HepG2 (cell line): ENCODE measurements at regions not wholly inside any gene's neighbourhood (a gene's known extent, or its start where the extent isn't known, plus 50 kb on each side); places are given as distances from the start of the nearest gene placed in this dataset.

Experiments used
- ATAC-seq: fragments of 200-7000 bp; cut with Tn5 transposase; 3 replicates; pipeline ENCODE4 v1.9.1; 2020; ENCODE audit warnings: mild to moderate bottlenecking, moderate library complexity
- BruUV-seq: library from RNA; stranded (reverse); fragments of 400-500 nt; replicated peaks from 2 replicates; lab custom pipeline; 2021; lab: Mats Ljungman, UMichigan
- CTCF ChIA-PET: fragments of 300-600 bp; formaldehyde crosslinking; extraction: SDS; loops from one replicate; lab custom pipeline; 2021; ENCODE audit warnings: low total read pairs, inconsistent platforms, low intra/inter-chr PET ratio; lab: Yijun Ruan, JAX
- POLR2A ChIA-PET: fragments of 350-600 bp; sonication (Branson Sonifier 250); formaldehyde crosslinking; loops from one replicate; lab custom pipeline; 2020; ENCODE audit warnings: antibody characterized with exemption, inconsistent platforms; lab: Yijun Ruan, JAX
- DNase-seq: peaks from one replicate; pipeline ENCODE4 v3.0.0-alpha.2; 2015; ENCODE audit warnings: low spot score
- FAIRE-seq: peaks from 3 replicates; lab custom pipeline; 2011; peaks lifted over from hg19 to GRCh38; lab: Jason Lieb, UNC
- H2AFZ ChIP-seq: one replicate; pipeline ENCODE4 v1.6.1; 2011; ENCODE audit warnings: low read length, inconsistent platforms
- H3K27ac ChIP-seq: fragments of 300-600 bp; 3 replicates; pipeline ENCODE4 v1.8.0; 2011; ENCODE audit warnings: mixed run types, mild to moderate bottlenecking, mixed read lengths, low read length, inconsistent platforms; ENCODE audit not compliant: insufficient read depth; ENCODE audit errors: extremely low read length
- H3K27me3 ChIP-seq, 2 experiments: fragments of 200-600 bp in 1 of 2; 2 replicates in 1 of 2; 3 replicates in 1 of 2; pipeline versions ENCODE4 v1.6.0 to v1.8.0; 2011; ENCODE audit warnings: low read length in 2 of 2, mild to moderate bottlenecking in 2 of 2, moderate library complexity in 2 of 2, inconsistent platforms in 1 of 2; ENCODE audit not compliant: insufficient read depth in 2 of 2, control insufficient read depth in 1 of 2
- H3K36me3 ChIP-seq, 2 experiments: fragments of 200-600 bp in 1 of 2; replicated peaks in 1 of 2; 2 replicates in 1 of 2; 3 replicates in 1 of 2; pipeline versions ENCODE4 v1.5.1 to v1.8.0; 2011; ENCODE audit warnings: low read length in 2 of 2, inconsistent platforms in 1 of 2; ENCODE audit not compliant: insufficient read depth in 2 of 2, control insufficient read depth in 1 of 2
- H3K4me1 ChIP-seq: 2 replicates; pipeline ENCODE4 v1.5.1; 2012; ENCODE audit warnings: low read length, inconsistent platforms; ENCODE audit not compliant: insufficient read depth
- H3K4me2 ChIP-seq: 2 replicates; pipeline ENCODE4 v1.6.0; 2011; ENCODE audit warnings: low read depth, low read length, inconsistent platforms
- H3K4me3 ChIP-seq, 3 experiments: fragments of 200-600 bp in 1 of 3; sonication (generic), shearing (Covaris generic) in 1 of 3; replicated peaks in 1 of 3; 2 replicates each; pipeline ENCODE4 v1.5.1; 2011 to 2016; ENCODE audit warnings: low read length in 3 of 3, inconsistent platforms in 2 of 3, low read depth in 2 of 3, mild to moderate bottlenecking in 2 of 3, control low read depth in 1 of 3, mixed read lengths in 1 of 3; ENCODE audit not compliant: insufficient read depth in 1 of 3
- H3K79me2 ChIP-seq: one replicate; pipeline ENCODE4 v1.6.1; 2011; ENCODE audit warnings: low read length, inconsistent platforms; ENCODE audit not compliant: insufficient read depth
- H3K9ac ChIP-seq: 2 replicates; pipeline ENCODE4 v1.6.0; 2011; ENCODE audit warnings: mild to moderate bottlenecking, low read depth, low read length, inconsistent platforms; ENCODE audit not compliant: insufficient read depth
- H3K9me3 ChIP-seq: 2 replicates; pipeline ENCODE4 v1.5.1; 2012; ENCODE audit warnings: mild to moderate bottlenecking, low read length
- H4K20me1 ChIP-seq: 2 replicates; pipeline ENCODE4 v1.6.0; 2011; ENCODE audit warnings: inconsistent platforms, mild to moderate bottlenecking, low read length, moderate library complexity; ENCODE audit not compliant: insufficient read depth
- BRCA1 ChIP-seq: sonication (generic); formaldehyde crosslinking; IDR thresholded peaks from 2 replicates; pipeline ENCODE4 v1.4.0; 2020; ENCODE audit warnings: missing genetic modification reagents
- FOXC1 ChIP-seq: sonication (generic); formaldehyde crosslinking; IDR thresholded peaks from 2 replicates; pipeline ENCODE4 v1.8.0; 2022; ENCODE audit warnings: mild to moderate bottlenecking, missing genetic modification reagents, borderline replicate concordance
- SIN3B ChIP-seq: fragments of 150-350 bp; IDR thresholded peaks from 2 replicates; pipeline ENCODE4 v1.6.1; 2014; ENCODE audit warnings: low read length
- SYNCRIP ChIP-seq: fragments of 200-400 bp; formaldehyde crosslinking; IDR thresholded peaks from 2 replicates; pipeline ENCODE4 v1.6.1; 2018; ENCODE audit warnings: mild to moderate bottlenecking, low read depth, low read length; ENCODE audit not compliant: insufficient read depth
- TCF7L2 ChIP-seq: IDR thresholded peaks from 2 replicates; pipeline ENCODE4 v1.6.1; 2011; ENCODE audit warnings: mild to moderate bottlenecking, low read depth, low read length, moderate library complexity
- ZNF10 ChIP-seq: sonication (generic); formaldehyde crosslinking; IDR thresholded peaks from 2 replicates; pipeline ENCODE4 v1.4.0; 2020; ENCODE audit warnings: mild to moderate bottlenecking, low read depth, missing genetic modification reagents, borderline replicate concordance
- ZNF30 ChIP-seq: sonication (generic); formaldehyde crosslinking; IDR thresholded peaks from 2 replicates; pipeline ENCODE4 v1.5.0; 2020; ENCODE audit warnings: mild to moderate bottlenecking, missing genetic modification reagents
- ZNF589 ChIP-seq: sonication (generic); formaldehyde crosslinking; conservative IDR thresholded peaks from 2 replicates; pipeline ENCODE4 v1.8.0; 2022; ENCODE audit warnings: mild to moderate bottlenecking, moderate library complexity, missing genetic modification reagents
- WGBS: methylation state at CpG from one replicate; pipeline ENCODE4 v1.1.6; 2017; ENCODE audit warnings: low lambda C conversion rate; 5-methylcytosine and 5-hydroxymethylcytosine counted together
- in situ Hi-C: cut with HindIII; loops from 2 replicates; pipeline ENCODE4 v1.10.0; 2017; ENCODE audit warnings: low pct_unique_long_range_greater_than_20kb; ENCODE audit not compliant: extremely low pct_ligation_motif_present
- intact Hi-C: fragments of 100-400 bp; cut with micrococcal nuclease; formaldehyde crosslinking; loops from one replicate; pipeline ENCODE4 v1.10.0; 2022; ENCODE audit not compliant: unreplicated experiment
- TF ChIP-seq, protein P1 (sequence below): sonication (generic); formaldehyde crosslinking; IDR thresholded peaks from 2 replicates; pipeline ENCODE4 v1.4.0; 2020; ENCODE audit warnings: missing genetic modification reagents, low read depth, mild to moderate bottlenecking, borderline replicate concordance
- TF ChIP-seq, protein P2 (sequence below): sonication (generic); formaldehyde crosslinking; IDR thresholded peaks from 2 replicates; pipeline ENCODE4 v1.4.0; 2020; ENCODE audit warnings: mild to moderate bottlenecking, missing genetic modification reagents
- TF ChIP-seq, protein P3 (sequence below): conservative IDR thresholded peaks from 2 replicates; pipeline ENCODE4 v1.6.1; 2018; ENCODE audit warnings: missing genetic modification reagents

DNA sequence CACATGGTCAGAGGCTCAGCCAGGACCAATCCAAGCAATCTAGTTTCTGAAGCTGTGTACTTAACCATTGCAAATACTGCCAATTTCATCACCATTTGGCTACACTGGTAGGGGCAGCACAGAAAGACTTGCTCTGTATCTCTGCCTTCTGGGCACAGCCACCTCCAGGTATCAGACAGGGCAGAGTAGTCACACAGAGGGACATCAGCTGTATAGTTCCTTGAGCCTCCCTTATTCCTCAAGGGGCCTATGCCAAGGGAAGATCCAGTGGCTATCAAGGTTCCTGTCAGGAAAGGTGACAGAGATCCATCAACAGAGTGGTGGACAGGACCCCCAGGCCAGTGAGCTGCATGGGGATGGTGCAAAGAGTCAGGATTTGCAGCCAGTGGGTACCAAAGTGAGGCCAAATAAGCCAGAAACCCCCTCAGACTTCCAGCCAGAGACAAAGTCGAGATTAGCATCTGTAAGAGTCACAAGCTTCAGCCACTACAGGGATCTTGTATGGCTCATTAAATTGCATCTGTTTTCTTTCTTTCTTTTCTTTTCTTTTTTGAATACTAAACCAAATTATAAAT is 381.6 kb upstream of the CPEB2 start:
- no TSS peak for BruUV-seq

More for the DNA sequence above, 381.6 kb upstream of the CPEB2 start:
- Histone ChIP-seq H3K79me2 (no peaks in the 10 kb centered on the region), H3K4me2 (no peak overlapping the region), H4K20me1 (no peaks in the 10 kb centered on the region), H3K27ac (no peak overlapping the region), H3K36me3 (no peaks in the 10 kb centered on the region), H3K27me3 (no peaks in the 10 kb centered on the region), H3K9ac (no peak overlapping the region), H2AFZ (no peak overlapping the region), H3K4me3 (no peak overlapping the region), H3K9me3 (peaks cover 69% of the 10 kb centered on the region), H3K4me1 (no peaks in the 10 kb centered on the region)
- WGBS: 0% methylated on average over 1 of the region's 1 CpG
- DNase-seq (no peak), ATAC-seq (no peak), FAIRE-seq (no peak)
- TF ChIP-seq, protein P1, sequence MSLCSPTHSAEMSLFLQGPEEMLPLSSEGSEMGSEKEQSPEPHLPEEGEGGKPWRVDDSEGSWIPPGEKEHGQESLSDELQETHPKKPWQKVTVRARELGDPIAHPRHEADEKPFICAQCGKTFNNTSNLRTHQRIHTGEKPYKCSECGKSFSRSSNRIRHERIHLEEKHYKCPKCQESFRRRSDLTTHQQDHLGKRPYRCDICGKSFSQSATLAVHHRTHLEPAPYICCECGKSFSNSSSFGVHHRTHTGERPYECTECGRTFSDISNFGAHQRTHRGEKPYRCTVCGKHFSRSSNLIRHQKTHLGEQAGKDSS: no peak
- TF ChIP-seq ZNF10 (CRISPR knock-in tag) (no peak), ZNF30 (CRISPR knock-in tag) (no peak), BRCA1 (CRISPR knock-in tag) (no peak), FOXC1 (CRISPR knock-in tag) (no peak), SYNCRIP (no peak), ZNF589 (no peak), TCF7L2 (no peak), SIN3B (no peak)
- TF ChIP-seq, protein P2, sequence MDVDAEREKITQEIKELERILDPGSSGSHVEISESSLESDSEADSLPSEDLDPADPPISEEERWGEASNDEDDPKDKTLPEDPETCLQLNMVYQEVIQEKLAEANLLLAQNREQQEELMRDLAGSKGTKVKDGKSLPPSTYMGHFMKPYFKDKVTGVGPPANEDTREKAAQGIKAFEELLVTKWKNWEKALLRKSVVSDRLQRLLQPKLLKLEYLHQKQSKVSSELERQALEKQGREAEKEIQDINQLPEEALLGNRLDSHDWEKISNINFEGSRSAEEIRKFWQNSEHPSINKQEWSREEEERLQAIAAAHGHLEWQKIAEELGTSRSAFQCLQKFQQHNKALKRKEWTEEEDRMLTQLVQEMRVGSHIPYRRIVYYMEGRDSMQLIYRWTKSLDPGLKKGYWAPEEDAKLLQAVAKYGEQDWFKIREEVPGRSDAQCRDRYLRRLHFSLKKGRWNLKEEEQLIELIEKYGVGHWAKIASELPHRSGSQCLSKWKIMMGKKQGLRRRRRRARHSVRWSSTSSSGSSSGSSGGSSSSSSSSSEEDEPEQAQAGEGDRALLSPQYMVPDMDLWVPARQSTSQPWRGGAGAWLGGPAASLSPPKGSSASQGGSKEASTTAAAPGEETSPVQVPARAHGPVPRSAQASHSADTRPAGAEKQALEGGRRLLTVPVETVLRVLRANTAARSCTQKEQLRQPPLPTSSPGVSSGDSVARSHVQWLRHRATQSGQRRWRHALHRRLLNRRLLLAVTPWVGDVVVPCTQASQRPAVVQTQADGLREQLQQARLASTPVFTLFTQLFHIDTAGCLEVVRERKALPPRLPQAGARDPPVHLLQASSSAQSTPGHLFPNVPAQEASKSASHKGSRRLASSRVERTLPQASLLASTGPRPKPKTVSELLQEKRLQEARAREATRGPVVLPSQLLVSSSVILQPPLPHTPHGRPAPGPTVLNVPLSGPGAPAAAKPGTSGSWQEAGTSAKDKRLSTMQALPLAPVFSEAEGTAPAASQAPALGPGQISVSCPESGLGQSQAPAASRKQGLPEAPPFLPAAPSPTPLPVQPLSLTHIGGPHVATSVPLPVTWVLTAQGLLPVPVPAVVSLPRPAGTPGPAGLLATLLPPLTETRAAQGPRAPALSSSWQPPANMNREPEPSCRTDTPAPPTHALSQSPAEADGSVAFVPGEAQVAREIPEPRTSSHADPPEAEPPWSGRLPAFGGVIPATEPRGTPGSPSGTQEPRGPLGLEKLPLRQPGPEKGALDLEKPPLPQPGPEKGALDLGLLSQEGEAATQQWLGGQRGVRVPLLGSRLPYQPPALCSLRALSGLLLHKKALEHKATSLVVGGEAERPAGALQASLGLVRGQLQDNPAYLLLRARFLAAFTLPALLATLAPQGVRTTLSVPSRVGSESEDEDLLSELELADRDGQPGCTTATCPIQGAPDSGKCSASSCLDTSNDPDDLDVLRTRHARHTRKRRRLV (CRISPR knock-in tag): no peak
- TF ChIP-seq, protein P3, sequence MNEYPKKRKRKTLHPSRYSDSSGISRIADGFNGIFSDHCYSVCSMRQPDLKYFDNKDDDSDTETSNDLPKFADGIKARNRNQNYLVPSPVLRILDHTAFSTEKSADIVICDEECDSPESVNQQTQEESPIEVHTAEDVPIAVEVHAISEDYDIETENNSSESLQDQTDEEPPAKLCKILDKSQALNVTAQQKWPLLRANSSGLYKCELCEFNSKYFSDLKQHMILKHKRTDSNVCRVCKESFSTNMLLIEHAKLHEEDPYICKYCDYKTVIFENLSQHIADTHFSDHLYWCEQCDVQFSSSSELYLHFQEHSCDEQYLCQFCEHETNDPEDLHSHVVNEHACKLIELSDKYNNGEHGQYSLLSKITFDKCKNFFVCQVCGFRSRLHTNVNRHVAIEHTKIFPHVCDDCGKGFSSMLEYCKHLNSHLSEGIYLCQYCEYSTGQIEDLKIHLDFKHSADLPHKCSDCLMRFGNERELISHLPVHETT (CRISPR knock-in tag): no peak
- ChIA-PET POLR2A (no interaction called here), CTCF (no interaction called here)
- in situ Hi-C loops: no loop called here
- intact Hi-C loops: no loop called here
